ENCODE measurements at regions not wholly inside any gene's neighbourhood (a gene's known extent, or its start where the extent isn't known, plus 50 kb on each side); places are given as distances from the start of the nearest gene placed in this dataset.

DNA sequence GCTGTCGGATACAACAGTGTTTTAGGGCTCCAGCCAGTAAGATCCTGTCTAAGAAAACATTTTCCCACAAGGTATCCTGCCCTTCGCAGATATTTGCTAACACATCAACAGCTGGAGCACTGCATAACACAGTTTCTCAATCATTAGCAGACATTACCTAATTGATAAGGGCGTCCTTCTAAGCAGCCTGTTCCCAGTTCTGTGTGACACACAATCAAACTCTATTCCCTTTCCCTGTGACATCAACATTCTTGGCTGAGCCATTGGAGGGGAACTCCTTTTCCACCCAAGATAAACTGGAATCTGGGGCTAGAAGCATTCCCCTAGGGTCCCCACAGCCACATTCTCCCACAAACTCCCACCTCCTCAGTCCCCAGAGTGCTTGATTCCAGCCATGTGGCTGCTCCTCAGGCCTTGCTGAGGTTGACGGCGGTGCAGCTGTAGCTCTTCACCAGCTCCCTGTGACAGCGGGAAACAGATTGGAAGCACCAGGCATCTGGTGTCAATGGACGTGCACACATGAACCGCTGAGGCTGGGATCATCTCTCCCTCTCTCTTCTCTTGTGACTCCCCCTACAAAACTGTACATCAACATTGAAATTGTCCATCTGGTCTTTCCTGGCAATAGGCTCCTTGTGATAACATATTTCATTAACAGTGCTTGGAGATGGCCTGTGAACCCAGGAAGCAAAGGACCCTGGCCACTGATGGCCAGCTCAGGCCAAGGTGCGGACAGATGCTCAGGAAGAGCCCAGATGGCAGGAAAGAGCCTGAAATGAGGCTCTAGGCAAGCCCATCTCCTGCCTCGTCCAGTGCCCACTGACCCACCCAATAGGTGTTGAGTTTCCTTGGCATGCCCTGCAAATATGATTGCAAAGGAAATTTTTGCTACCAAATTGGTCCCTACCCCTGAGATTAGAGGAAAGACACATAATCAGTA, 131.1 kb upstream of the TBX20 start:
- WGBS, 4 donors, result 72 to 78% (median 74%) methylated on average over 9 to 10 of the region's 10 CpGs

DNA sequence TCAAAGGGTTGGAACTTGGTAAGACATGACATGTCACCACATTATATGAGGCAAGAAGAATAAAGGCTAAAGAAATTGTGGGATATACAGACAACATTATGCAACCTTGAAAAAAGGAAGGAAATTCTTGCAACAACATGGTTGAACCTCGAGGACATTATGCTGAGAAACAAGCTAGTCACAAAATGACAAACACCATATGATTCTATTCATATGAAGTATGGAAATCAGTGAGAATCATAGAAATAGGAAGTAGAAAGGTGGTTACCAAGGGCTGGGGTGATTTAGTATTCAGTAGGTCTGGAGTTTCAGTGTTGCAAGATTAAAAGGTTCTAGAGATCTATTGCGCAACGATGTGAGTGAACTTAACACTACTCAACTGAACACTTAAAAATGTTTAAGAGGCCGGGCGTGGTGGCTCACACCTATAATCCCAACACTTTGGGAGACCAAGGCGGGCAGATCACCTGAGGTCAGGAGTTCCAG, 126.9 kb upstream of the TBX20 start:
- Histone ChIP-seq H3K4me3 (no peak overlapping the region), H3K4me1 (replicated peaks in 1 of 2) (no peaks in the 10 kb centered on the region), H3K27me3 (no peaks in the 10 kb centered on the region), H3K9me3 (replicated peaks in 1 of 3) (no peaks in the 10 kb centered on the region), H3K36me3 (replicated peaks in 1 of 2) (no peaks in the 10 kb centered on the region), H3K27ac (no peak overlapping the region)
- TF ChIP-seq CTCF (IDR thresholded peaks at IDR 0.05) (no peak), POLR2A (IDR thresholded peaks at IDR 0.05) (no peak)
- WGBS, 4 donors, result 80 to 83% (median 81%) methylated on average over 6 of the region's 6 CpGs
- DNase-seq, result no peak
- intact Hi-C loops (cut with DNase I), result no loop called here

More for the DNA sequence above, 131.1 kb upstream of the TBX20 start:
- no peaks in the 10 kb centered on the region for H3K9me3 ChIP-seq (replicated peaks in 1 of 3)
- DNase-seq, result no peak
- TF ChIP-seq POLR2A (IDR thresholded peaks at IDR 0.05) (no peak), CTCF (IDR thresholded peaks at IDR 0.05) (no peak)
- H3K27ac ChIP-seq, result no peak overlapping the region
- intact Hi-C loops (cut with DNase I), result no loop called here
- no peaks in the 10 kb centered on the region for H3K36me3 ChIP-seq (replicated peaks in 1 of 2)
- no peak overlapping the region for H3K4me3 ChIP-seq
- H3K27me3 ChIP-seq, result no peaks in the 10 kb centered on the region
- no peaks in the 10 kb centered on the region for H3K4me1 ChIP-seq (replicated peaks in 1 of 2)

GRCh38 chr7:35379481-35379880, 125.6 kb upstream of the TBX20 start:
- no peaks in the 10 kb centered on the region for H3K27me3 ChIP-seq
- WGBS, 4 donors, result 72 to 80% (median 75%) methylated on average over 3 of the region's 3 CpGs
- H3K4me1 ChIP-seq (replicated peaks in 1 of 2), result no peaks in the 10 kb centered on the region
- no peaks in the 10 kb centered on the region for H3K9me3 ChIP-seq (replicated peaks in 1 of 3)
- no peak overlapping the region for H3K4me3 ChIP-seq
- no peaks in the 10 kb centered on the region for H3K36me3 ChIP-seq (replicated peaks in 1 of 2)
- TF ChIP-seq POLR2A (IDR thresholded peaks at IDR 0.05) (no peak), CTCF (IDR thresholded peaks at IDR 0.05) (no peak)
- no peak overlapping the region for H3K27ac ChIP-seq
- intact Hi-C loops (cut with DNase I), result no loop called here
- peak in 3 of 7 donors; percentile 16 to 39 (median 29) for DNase-seq

DNA sequence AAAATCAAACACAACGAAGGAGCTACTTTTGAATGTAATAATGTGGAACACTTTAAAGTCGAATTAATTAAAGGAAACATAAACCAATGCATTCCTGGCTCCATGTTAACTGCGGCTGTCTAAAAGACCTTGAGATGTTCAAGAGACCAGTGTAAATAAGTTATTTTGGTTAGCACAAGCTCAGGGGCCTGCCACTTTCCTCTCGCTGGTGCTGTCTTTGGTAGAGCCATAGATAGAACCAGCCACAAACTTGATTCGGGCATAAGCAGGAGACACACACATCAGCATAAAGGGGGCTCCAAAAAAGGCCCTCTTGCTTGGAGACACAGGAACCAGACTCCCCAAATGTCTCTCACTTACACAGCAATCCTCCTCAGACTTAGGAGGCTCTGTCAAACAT, 121.6 kb upstream of the TBX20 start:
- intact Hi-C loops (cut with DNase I), result no loop called here
- TF ChIP-seq CTCF (IDR thresholded peaks at IDR 0.05) (no peak), POLR2A (IDR thresholded peaks at IDR 0.05) (no peak)

More for the DNA sequence above, 121.6 kb upstream of the TBX20 start:
- Histone ChIP-seq H3K4me3 (no peak overlapping the region), H3K36me3 (replicated peaks in 1 of 2) (no peaks in the 10 kb centered on the region), H3K27ac (no peak overlapping the region), H3K27me3 (no peaks in the 10 kb centered on the region), H3K9me3 (replicated peaks in 1 of 3) (no peaks in the 10 kb centered on the region), H3K4me1 (replicated peaks in 1 of 2) (no peaks in the 10 kb centered on the region)
- no peak for DNase-seq
- 65 to 79% (median 72%) methylated on average over 5 of the region's 5 CpGs for WGBS, 4 donors
